Astrocyte (in vitro differentiated cells and primary cell): ENCODE measurements at regions not wholly inside any gene's neighbourhood (a gene's known extent, or its start where the extent isn't known, plus 50 kb on each side); places are given as distances from the start of the nearest gene placed in this dataset.

Source experiments
- EZH2 ChIP-seq: IDR thresholded peaks from 2 replicates; pipeline ENCODE4 v1.6.1; 2012; ENCODE audit warnings: mild to moderate bottlenecking, low read length, inconsistent platforms; ENCODE audit not compliant: insufficient read depth
- TF ChIP-seq, protein P1 (sequence below): IDR thresholded peaks from 2 replicates; pipeline ENCODE4 v1.5.1; 2011; ENCODE audit warnings: low read depth, mild to moderate bottlenecking, inconsistent platforms, low read length, moderate library complexity; ENCODE audit not compliant: insufficient read depth

DNA sequence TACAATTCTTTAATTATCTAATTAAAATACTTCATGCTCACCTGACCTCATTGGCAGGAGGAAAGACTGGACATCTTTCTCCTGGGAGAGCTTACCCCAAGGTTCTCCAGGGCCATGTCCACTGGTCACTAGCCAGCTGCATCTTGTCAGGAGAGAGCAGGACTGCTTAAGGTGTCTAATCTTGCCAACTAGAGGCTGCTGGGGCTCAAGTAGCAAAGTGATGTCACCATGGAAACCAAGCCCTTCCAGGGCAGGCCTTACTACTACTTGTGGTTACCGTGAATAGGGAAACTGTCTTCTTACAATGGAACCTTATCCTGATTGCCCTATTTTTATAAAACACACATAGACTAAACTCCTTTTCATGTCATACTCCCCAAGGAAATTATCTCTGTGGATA is 376.4 kb downstream of the SNAPC1 start:
- TF ChIP-seq, protein P1, sequence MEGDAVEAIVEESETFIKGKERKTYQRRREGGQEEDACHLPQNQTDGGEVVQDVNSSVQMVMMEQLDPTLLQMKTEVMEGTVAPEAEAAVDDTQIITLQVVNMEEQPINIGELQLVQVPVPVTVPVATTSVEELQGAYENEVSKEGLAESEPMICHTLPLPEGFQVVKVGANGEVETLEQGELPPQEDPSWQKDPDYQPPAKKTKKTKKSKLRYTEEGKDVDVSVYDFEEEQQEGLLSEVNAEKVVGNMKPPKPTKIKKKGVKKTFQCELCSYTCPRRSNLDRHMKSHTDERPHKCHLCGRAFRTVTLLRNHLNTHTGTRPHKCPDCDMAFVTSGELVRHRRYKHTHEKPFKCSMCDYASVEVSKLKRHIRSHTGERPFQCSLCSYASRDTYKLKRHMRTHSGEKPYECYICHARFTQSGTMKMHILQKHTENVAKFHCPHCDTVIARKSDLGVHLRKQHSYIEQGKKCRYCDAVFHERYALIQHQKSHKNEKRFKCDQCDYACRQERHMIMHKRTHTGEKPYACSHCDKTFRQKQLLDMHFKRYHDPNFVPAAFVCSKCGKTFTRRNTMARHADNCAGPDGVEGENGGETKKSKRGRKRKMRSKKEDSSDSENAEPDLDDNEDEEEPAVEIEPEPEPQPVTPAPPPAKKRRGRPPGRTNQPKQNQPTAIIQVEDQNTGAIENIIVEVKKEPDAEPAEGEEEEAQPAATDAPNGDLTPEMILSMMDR, result no peak
- no peak for TF ChIP-seq EZH2
